Esophagus muscularis mucosa (tissue), 3 donors: ENCODE measurements at regions not wholly inside any gene's neighbourhood (a gene's known extent, or its start where the extent isn't known, plus 50 kb on each side); places are given as distances from the start of the nearest gene placed in this dataset.

Experiments used
- CTCF ChIP-seq, 3 experiments: fragments of 200-600 bp in 2 of 3; fragments of 450-650 bp in 1 of 3; sonication (generic) in 2 of 3; IDR thresholded peaks; one replicate each; pipeline ENCODE4 v1.5.1; 2017 to 2019; ENCODE audit warnings: antibody characterized with exemption in 3 of 3, mild to moderate bottlenecking in 2 of 3, moderate library complexity in 1 of 3
- POLR2A ChIP-seq: fragments of 450-650 bp; IDR thresholded peaks from one replicate; pipeline ENCODE4 v1.6.1; 2017; ENCODE audit warnings: antibody characterized with exemption, moderate library complexity, mild to moderate bottlenecking, low read depth
- POLR2AphosphoS5 ChIP-seq, 2 donors: sonication (generic); formaldehyde crosslinking; IDR thresholded peaks; one replicate each; pipeline ENCODE4 v1.6.1; 2017; ENCODE audit warnings: antibody characterized with exemption in 2 of 2

GRCh38 chr16:35352431-35352830 is 1893.0 kb downstream of the TP53TG3F start:
- TF ChIP-seq CTCF (IDR thresholded peaks at IDR 0.05) (no peak), POLR2A (no peak), POLR2AphosphoS5 (IDR thresholded peaks at IDR 0.05) (no peak)
